H1 (cell line): ENCODE measurements at regions not wholly inside any gene's neighbourhood (a gene's known extent, or its start where the extent isn't known, plus 50 kb on each side); places are given as distances from the start of the nearest gene placed in this dataset.

Experiments used
- CHD7 ChIP-seq: fragments of 300-600 bp; sonication (generic); IDR thresholded peaks from 2 replicates; pipeline ENCODE4 v1.7.1; 2012; ENCODE audit warnings: low read length, moderate library complexity, mild to moderate bottlenecking, inconsistent platforms; ENCODE audit not compliant: insufficient replicate concordance
- E2F6 ChIP-seq: IDR thresholded peaks from 2 replicates; pipeline ENCODE4 v1.6.1; 2012; ENCODE audit warnings: inconsistent platforms
- KDM1A ChIP-seq: fragments of 200-600, 300-600 bp; sonication (generic); IDR thresholded peaks from 2 replicates; pipeline ENCODE4 v1.7.1; 2016; ENCODE audit warnings: mild to moderate bottlenecking, low read length, borderline replicate concordance
- TCF12 ChIP-seq: IDR thresholded peaks from 2 replicates; pipeline ENCODE4 v1.6.1; 2011; ENCODE audit warnings: low read depth, mild to moderate bottlenecking, low read length

GRCh38 chr11:90784241-90784814 lies 561.5 kb upstream of the CHORDC1 start (continued):
- TF ChIP-seq E2F6 (no peak), TCF12 (no peak), KDM1A (no peak), CHD7 (no peak)
